HG02884 (cell line): ENCODE measurements at regions not wholly inside any gene's neighbourhood (a gene's known extent, or its start where the extent isn't known, plus 50 kb on each side); places are given as distances from the start of the nearest gene placed in this dataset.
"Not testable (repeated sequence)": the region's sequence is repeated elsewhere in the genome, so short reads cannot be mapped to it uniquely, and the experiment has no call there.

Experiments used
- ATAC-seq: cut with Tn5 transposase; IDR thresholded peaks from one replicate; pipeline ENCODE4 v1.9.1; 2021; ENCODE audit warnings: mild to moderate bottlenecking, moderate library complexity; ENCODE audit not compliant: unreplicated experiment

- not testable (repeated sequence) for ATAC-seq
Measured at GRCh38 chr20:30641522-30641921, 615.9 kb upstream of the DEFB115 start.

DNA sequence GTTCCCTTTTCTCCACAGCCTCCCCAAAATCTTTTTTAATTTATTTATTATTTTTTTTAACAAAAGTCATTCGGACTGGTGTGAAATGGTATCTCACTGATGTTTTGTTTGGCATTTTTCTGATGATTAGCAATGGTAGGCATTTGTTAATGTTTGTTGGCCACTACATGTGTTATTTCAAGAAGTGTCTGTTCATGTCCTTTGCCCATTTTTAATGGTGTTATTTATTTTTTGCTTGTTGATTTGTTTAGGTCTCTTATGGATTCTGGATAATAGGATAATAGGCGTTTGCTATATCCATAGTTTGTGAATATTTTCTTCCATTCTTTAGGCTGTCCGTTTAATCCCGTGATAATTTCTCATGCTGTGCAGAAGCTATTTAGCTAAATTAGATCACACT is 596.5 kb upstream of the DEFB115 start:
- ATAC-seq: not testable (repeated sequence)

DNA sequence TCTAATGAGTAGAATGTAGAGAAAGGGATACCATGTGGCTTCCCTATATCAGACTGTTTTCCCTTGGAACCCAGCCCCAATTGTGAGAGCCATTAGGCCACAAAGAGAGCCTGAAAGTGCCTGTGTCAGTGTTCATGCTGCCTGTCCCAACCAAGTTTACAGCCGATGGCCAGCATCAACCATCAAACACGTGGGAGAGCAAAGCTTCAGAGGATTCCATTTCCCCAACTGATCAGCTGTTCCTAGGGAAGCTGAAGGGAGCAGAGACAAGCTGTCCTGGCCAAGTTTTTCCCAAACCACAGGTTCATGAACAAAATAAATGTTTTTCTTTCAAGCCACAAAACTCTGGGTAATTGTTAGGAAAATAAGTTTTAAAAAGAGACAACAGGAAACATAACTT is 589.0 kb upstream of the DEFB115 start:
- not testable (repeated sequence) for ATAC-seq

GRCh38 chr20:30669330-30670029 is 588.0 kb upstream of the DEFB115 start:
- ATAC-seq: not testable (repeated sequence)

DNA sequence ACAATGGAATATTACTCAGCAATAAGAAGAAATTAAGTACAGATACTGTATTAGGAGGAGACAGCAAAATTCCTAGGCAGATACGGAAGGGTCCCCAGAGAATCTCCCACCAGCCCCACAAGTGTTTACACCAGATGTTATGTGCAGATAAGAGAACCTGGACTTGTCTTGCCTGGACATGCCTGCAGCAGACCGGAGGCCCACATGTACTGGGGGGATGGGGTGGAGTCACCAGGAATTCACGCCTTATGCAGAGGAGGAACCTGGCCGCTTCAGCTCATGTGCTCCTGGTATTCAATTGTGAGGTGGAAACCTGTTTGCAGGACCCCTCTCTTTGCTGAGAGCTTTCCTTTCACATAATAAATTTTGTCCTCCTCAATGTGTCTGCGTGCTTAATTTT is 586.3 kb upstream of the DEFB115 start:
- ATAC-seq: not testable (repeated sequence)

DNA sequence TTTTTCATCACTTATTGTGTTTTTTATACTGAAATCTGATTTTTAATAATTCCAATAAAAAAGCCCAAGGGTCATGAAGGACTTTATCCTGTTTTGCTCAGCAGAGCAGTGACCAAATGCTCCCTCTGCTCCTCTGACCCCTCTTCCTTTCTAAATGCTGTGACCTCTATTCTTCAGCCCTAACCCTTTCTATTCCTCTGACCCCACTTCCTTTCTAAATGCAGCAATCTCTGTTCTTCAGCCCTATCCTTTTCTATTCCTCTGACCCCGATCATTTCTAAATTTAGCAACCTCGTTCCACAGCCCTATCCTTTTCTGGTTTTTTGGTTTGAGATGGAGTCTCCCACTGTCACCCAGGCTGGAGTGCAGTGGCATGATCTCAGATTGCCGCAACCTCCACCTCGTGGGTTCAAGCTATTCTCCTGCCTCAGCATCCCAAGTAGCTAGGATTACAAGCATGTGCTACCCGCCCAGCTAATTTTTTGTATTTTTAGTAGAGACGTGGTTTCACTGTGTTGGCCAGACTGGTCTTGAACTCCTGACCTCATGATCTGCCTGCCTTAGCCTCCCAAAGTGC is 581.4 kb upstream of the DEFB115 start:
- ATAC-seq: not testable (repeated sequence)

DNA sequence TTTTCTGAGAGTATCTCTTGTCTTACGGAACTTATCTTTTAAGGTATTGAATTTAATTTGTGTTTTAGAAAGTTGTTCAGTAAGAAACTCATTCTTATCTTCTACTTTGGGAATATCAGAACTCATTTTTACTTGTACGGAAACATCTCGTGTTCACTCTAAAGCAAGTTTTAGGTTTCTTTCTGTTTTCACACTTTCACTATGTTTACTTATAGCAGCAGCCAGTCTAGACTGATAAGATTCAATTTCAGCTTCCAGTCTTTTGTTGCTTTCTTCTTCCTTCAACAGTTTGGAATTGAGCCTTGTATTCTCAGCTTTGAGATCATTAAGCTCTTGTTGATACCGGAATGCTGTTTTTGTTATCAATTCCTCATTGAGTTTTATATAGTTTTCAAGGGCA is 575.2 kb upstream of the DEFB115 start:
- not testable (repeated sequence) for ATAC-seq

- ATAC-seq: not testable (repeated sequence)
Measured at GRCh38 chr20:30712861-30713260, 544.6 kb upstream of the DEFB115 start.

DNA sequence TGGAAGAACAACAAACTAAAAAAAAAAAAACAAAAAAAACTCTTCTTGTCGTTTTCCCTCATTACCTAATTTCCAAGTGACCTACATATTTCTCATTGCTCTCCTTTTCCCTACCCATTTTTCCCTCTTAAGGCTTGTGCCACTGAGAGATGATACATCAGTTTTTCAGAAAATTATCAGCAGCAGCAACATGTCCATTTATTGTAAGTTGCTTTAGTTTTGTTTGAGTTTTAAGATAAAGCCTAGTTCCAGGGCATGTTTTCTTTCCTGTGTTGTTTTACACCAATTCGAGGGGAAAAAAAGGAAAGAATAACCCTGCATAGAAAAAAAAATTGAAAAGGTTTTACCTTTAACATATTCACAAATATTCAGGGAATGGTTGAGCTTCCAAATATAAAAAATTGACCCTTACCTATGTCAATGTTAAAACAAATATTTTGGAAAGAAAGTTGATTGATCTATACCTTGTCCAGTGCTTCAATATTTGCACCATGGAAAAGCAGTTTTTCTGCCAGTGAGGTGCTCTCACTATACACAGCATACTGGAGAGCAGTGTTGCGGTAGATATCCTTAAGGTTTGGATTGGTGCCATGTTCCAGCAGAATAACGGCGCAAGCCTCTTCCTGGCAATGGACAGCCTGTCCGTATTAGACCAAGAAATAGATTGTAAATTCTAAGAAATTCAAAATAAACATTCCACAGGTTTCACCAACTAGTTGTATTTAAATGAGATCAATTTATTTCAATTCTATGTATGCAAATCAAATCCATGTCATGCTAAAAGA is 537.9 kb upstream of the DEFB115 start:
- ATAC-seq: not testable (repeated sequence)

DNA sequence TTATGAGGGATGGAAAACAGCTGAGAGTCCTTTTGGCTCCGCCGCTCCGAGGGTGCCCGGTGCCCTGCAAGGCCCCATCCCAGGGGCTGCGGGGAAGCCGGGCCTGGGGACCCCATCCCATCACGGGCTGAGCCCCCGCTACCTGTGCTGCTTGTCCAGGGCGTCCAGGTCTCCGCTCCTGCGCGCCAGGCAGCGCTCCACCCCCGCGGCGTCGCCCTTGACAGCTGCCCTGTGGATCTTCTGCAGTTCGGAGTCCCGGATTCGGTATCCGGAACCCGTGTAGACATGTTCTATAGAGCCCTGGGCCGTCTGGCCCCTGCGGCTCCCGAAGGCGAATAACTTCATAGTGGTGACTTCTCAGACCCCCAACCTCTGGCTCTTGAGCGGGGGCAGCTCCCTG is 534.0 kb upstream of the DEFB115 start:
- not testable (repeated sequence) for ATAC-seq

DNA sequence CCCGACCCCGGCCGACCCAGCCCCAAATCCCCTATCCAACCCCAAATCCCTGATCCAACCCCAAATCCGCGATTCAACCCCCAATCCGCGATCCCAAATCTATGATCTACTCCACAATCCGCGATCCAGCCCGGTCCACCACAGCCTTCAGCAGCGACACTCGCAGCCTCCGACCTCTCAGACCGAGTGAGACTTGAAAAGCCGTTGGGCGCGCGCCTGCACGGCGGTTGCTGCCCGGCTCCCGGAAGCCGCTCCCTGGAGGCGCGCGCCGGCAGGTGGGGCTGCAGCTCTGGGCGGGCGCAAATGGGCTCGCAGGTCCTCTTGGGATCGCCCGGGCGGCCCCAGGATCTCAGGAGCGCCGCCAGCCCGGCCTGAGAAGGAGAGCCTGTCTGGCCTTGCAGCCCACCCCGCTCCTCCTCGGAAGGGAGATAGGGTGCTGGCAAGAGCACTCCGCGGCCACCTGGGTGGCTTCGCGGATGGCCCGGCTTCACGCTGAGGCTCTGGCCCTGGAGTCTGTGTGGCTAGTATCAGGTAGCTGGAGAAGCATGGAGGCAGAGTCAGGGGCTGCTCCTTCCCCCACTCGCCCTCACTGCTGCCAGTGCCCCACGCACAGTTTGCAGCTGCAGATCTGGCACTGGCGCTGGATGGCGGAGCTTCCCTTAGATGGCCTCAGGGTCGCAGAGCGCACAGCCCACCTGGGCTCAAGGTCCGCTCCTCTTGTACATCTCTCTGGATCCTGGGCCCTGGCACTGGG is 533.4 kb upstream of the DEFB115 start:
- not testable (repeated sequence) for ATAC-seq

GRCh38 chr20:30724688-30725074 is 532.8 kb upstream of the DEFB115 start:
- ATAC-seq: not testable (repeated sequence)

DNA sequence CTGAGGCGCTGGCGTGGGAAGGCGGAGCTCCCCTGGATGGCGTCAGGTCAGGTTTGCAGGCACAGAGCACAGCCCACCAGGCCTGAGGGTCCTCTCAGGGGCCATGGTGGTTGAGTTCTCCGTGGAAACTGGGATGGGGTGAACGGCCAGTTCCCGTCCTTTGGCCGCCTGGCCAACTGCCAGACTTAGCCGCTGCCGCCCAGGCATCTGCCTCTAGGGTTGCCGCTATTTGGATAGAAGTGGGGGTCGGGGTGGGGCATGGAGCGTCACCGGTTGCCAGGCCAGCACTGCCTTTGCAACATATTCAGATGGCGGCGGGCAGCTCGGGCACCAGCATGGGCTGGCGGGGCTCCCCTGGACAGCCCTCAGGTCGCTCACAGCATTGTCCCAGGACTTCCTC is 532.3 kb upstream of the DEFB115 start:
- ATAC-seq: not testable (repeated sequence)

DNA sequence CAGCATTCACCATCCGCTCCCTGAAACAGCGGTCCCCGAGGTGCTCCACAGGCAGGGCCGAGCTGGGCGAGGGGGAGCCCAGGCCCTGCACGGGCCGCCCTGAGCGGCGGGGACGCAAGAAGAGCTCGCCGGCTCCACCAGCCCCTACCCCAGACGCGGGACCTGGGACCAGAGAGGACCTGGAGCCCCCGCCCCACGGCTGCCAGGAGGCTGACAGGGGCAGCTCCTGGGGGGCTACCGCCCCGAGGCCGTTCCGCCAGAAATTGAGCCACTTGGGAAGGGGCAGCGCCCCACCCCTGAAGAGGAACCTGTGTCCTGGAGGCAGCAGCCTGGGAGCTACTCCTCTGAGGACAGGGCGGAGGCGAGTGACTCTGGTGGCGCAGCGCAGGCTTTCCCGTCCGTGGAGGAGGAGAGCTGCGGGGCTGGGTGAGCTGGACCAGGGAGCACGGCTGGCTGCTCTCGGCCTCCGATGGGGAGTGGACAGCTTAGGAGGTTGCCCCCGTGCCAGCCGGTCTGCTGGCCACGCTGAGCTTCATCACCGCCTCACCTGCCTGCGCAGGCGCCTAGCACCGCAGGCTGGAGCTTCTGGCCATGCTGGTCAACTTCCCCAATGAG is 529.1 kb upstream of the DEFB115 start:
- ATAC-seq: not testable (repeated sequence)
